ENCODE measurements at regions not wholly inside any gene's neighbourhood (a gene's known extent, or its start where the extent isn't known, plus 50 kb on each side); places are given as distances from the start of the nearest gene placed in this dataset.
"Not testable (repeated sequence)": the region's sequence is repeated elsewhere in the genome, so short reads cannot be mapped to it uniquely, and the experiment has no call there.

GRCh38 chr6:100212131-100212530 lies 218.1 kb upstream of the MCHR2 start:
- no peak overlapping the region for H3K9ac ChIP-seq (ENCODE audit: low read depth in 1 of 2, low read length in 2 of 2)
- H3K27ac ChIP-seq (ENCODE audit: low read depth in 2 of 2, low read length in 2 of 2): no peak overlapping the region
- no peaks in the 10 kb centered on the region for H3K36me3 ChIP-seq (ENCODE audit: control insufficient read depth in 2 of 2, insufficient read depth in 2 of 2, low read length in 2 of 2)

GRCh38 chr6:100210137-100211117 lies 216.4 kb upstream of the MCHR2 start:
- H3K27me3 ChIP-seq (ENCODE audit: control insufficient read depth in 2 of 2, insufficient read depth in 2 of 2, low read length in 2 of 2): no peaks in the 10 kb centered on the region

More at GRCh38 chr6:100212131-100212530, 218.1 kb upstream of the MCHR2 start:
- H3K4me3 ChIP-seq (ENCODE audit: low read length in 2 of 2): no peak overlapping the region
- H3K4me1 ChIP-seq (ENCODE audit: control insufficient read depth in 2 of 2, insufficient read depth in 2 of 2, low read length in 2 of 2): no peaks in the 10 kb centered on the region
- no peaks in the 10 kb centered on the region for H3K27me3 ChIP-seq (ENCODE audit: control insufficient read depth in 2 of 2, insufficient read depth in 2 of 2, low read length in 2 of 2)
- no peaks in the 10 kb centered on the region for H3K9me3 ChIP-seq (ENCODE audit: control insufficient read depth in 2 of 2, low read length in 2 of 2)

GRCh38 chr6:100209323-100210136 lies 215.5 kb upstream of the MCHR2 start:
- no peak overlapping the region for H3K4me3 ChIP-seq (ENCODE audit: low read length in 2 of 2)
- H3K36me3 ChIP-seq (ENCODE audit: control insufficient read depth in 2 of 2, insufficient read depth in 2 of 2, low read length in 2 of 2): no peaks in the 10 kb centered on the region
- H3K27me3 ChIP-seq (ENCODE audit: control insufficient read depth in 2 of 2, insufficient read depth in 2 of 2, low read length in 2 of 2): no peaks in the 10 kb centered on the region
- no peak overlapping the region for H3K9ac ChIP-seq (ENCODE audit: low read depth in 1 of 2, low read length in 2 of 2)
- H3K4me1 ChIP-seq (ENCODE audit: control insufficient read depth in 2 of 2, insufficient read depth in 2 of 2, low read length in 2 of 2): no peaks in the 10 kb centered on the region
- no peaks in the 10 kb centered on the region for H3K9me3 ChIP-seq (ENCODE audit: control insufficient read depth in 2 of 2, low read length in 2 of 2)
- H3K27ac ChIP-seq (ENCODE audit: low read depth in 2 of 2, low read length in 2 of 2): no peak overlapping the region

More at GRCh38 chr6:100210137-100211117, 216.4 kb upstream of the MCHR2 start:
- Histone ChIP-seq H3K9ac (ENCODE audit: low read depth in 1 of 2, low read length in 2 of 2) (no peak overlapping the region), H3K9me3 (ENCODE audit: control insufficient read depth in 2 of 2, low read length in 2 of 2) (no peaks in the 10 kb centered on the region), H3K36me3 (ENCODE audit: control insufficient read depth in 2 of 2, insufficient read depth in 2 of 2, low read length in 2 of 2) (no peaks in the 10 kb centered on the region), H3K27ac (ENCODE audit: low read depth in 2 of 2, low read length in 2 of 2) (no peak overlapping the region), H3K4me3 (ENCODE audit: low read length in 2 of 2) (no peak overlapping the region), H3K4me1 (ENCODE audit: control insufficient read depth in 2 of 2, insufficient read depth in 2 of 2, low read length in 2 of 2) (no peaks in the 10 kb centered on the region)

GRCh38 chr6:100203400-100203799 lies 209.4 kb upstream of the MCHR2 start:
- Histone ChIP-seq H3K27ac (ENCODE audit: low read depth in 2 of 2, low read length in 2 of 2) (no peak overlapping the region), H3K4me1 (ENCODE audit: control insufficient read depth in 2 of 2, insufficient read depth in 2 of 2, low read length in 2 of 2) (no peaks in the 10 kb centered on the region), H3K9ac (ENCODE audit: low read depth in 1 of 2, low read length in 2 of 2) (no peak overlapping the region), H3K36me3 (ENCODE audit: control insufficient read depth in 2 of 2, insufficient read depth in 2 of 2, low read length in 2 of 2) (no peaks in the 10 kb centered on the region), H3K27me3 (ENCODE audit: control insufficient read depth in 2 of 2, insufficient read depth in 2 of 2, low read length in 2 of 2) (no peaks in the 10 kb centered on the region), H3K9me3 (ENCODE audit: control insufficient read depth in 2 of 2, low read length in 2 of 2) (no peaks in the 10 kb centered on the region), H3K4me3 (ENCODE audit: low read length in 2 of 2) (no peak overlapping the region)

- no peaks in the 10 kb centered on the region for H3K27me3 ChIP-seq (ENCODE audit: control insufficient read depth in 2 of 2, insufficient read depth in 2 of 2, low read length in 2 of 2)
- no peak overlapping the region for H3K27ac ChIP-seq (ENCODE audit: low read depth in 2 of 2, low read length in 2 of 2)
- H3K36me3 ChIP-seq (ENCODE audit: control insufficient read depth in 2 of 2, insufficient read depth in 2 of 2, low read length in 2 of 2): no peaks in the 10 kb centered on the region
- H3K4me1 ChIP-seq (ENCODE audit: control insufficient read depth in 2 of 2, insufficient read depth in 2 of 2, low read length in 2 of 2): no peaks in the 10 kb centered on the region
- no peaks in the 10 kb centered on the region for H3K9me3 ChIP-seq (ENCODE audit: control insufficient read depth in 2 of 2, low read length in 2 of 2)
- no peak overlapping the region for H3K9ac ChIP-seq (ENCODE audit: low read depth in 1 of 2, low read length in 2 of 2)
- no peak overlapping the region for H3K4me3 ChIP-seq (ENCODE audit: low read length in 2 of 2)
Measured at GRCh38 chr6:100202417-100203194, 208.6 kb upstream of the MCHR2 start.

GRCh38 chr6:100196214-100196982 lies 202.4 kb upstream of the MCHR2 start:
- not testable (repeated sequence) for H3K9ac ChIP-seq (ENCODE audit: low read depth in 1 of 2, low read length in 2 of 2); H3K9me3 ChIP-seq (ENCODE audit: control insufficient read depth in 2 of 2, low read length in 2 of 2); H3K36me3 ChIP-seq (ENCODE audit: control insufficient read depth in 2 of 2, insufficient read depth in 2 of 2, low read length in 2 of 2); H3K27me3 ChIP-seq (ENCODE audit: control insufficient read depth in 2 of 2, insufficient read depth in 2 of 2, low read length in 2 of 2); H3K4me1 ChIP-seq (ENCODE audit: control insufficient read depth in 2 of 2, insufficient read depth in 2 of 2, low read length in 2 of 2); H3K4me3 ChIP-seq (ENCODE audit: low read length in 2 of 2); H3K27ac ChIP-seq (ENCODE audit: low read depth in 2 of 2, low read length in 2 of 2)

- H3K9me3 ChIP-seq (ENCODE audit: control insufficient read depth in 2 of 2, low read length in 2 of 2); H3K36me3 ChIP-seq (ENCODE audit: control insufficient read depth in 2 of 2, insufficient read depth in 2 of 2, low read length in 2 of 2); H3K27me3 ChIP-seq (ENCODE audit: control insufficient read depth in 2 of 2, insufficient read depth in 2 of 2, low read length in 2 of 2); H3K27ac ChIP-seq (ENCODE audit: low read depth in 2 of 2, low read length in 2 of 2); H3K4me3 ChIP-seq (ENCODE audit: low read length in 2 of 2); H3K4me1 ChIP-seq (ENCODE audit: control insufficient read depth in 2 of 2, insufficient read depth in 2 of 2, low read length in 2 of 2); H3K9ac ChIP-seq (ENCODE audit: low read depth in 1 of 2, low read length in 2 of 2): not testable (repeated sequence)
Measured at GRCh38 chr6:100195244-100195643, 201.2 kb upstream of the MCHR2 start.

GRCh38 chr6:100194535-100194934 lies 200.5 kb upstream of the MCHR2 start:
- Histone ChIP-seq H3K9me3 (ENCODE audit: control insufficient read depth in 2 of 2, low read length in 2 of 2) (no peaks in the 10 kb centered on the region), H3K9ac (ENCODE audit: low read depth in 1 of 2, low read length in 2 of 2) (no peak overlapping the region), H3K27me3 (ENCODE audit: control insufficient read depth in 2 of 2, insufficient read depth in 2 of 2, low read length in 2 of 2) (no peaks in the 10 kb centered on the region), H3K4me3 (ENCODE audit: low read length in 2 of 2) (no peak overlapping the region), H3K4me1 (ENCODE audit: control insufficient read depth in 2 of 2, insufficient read depth in 2 of 2, low read length in 2 of 2) (no peaks in the 10 kb centered on the region), H3K27ac (ENCODE audit: low read depth in 2 of 2, low read length in 2 of 2) (no peak overlapping the region), H3K36me3 (ENCODE audit: control insufficient read depth in 2 of 2, insufficient read depth in 2 of 2, low read length in 2 of 2) (no peaks in the 10 kb centered on the region)

- Histone ChIP-seq H3K27me3 (ENCODE audit: control insufficient read depth in 2 of 2, insufficient read depth in 2 of 2, low read length in 2 of 2) (no peaks in the 10 kb centered on the region), H3K9me3 (ENCODE audit: control insufficient read depth in 2 of 2, low read length in 2 of 2) (no peaks in the 10 kb centered on the region), H3K4me3 (ENCODE audit: low read length in 2 of 2) (no peak overlapping the region), H3K36me3 (ENCODE audit: control insufficient read depth in 2 of 2, insufficient read depth in 2 of 2, low read length in 2 of 2) (no peaks in the 10 kb centered on the region), H3K4me1 (ENCODE audit: control insufficient read depth in 2 of 2, insufficient read depth in 2 of 2, low read length in 2 of 2) (no peaks in the 10 kb centered on the region), H3K27ac (ENCODE audit: low read depth in 2 of 2, low read length in 2 of 2) (no peak overlapping the region), H3K9ac (ENCODE audit: low read depth in 1 of 2, low read length in 2 of 2) (no peak overlapping the region)
Measured at GRCh38 chr6:100188754-100189153, 194.7 kb upstream of the MCHR2 start.

Measured in mucosa of rectum (tissue), 2 donors.